Fibroblast of lung (primary cell): ENCODE measurements at regions not wholly inside any gene's neighbourhood (a gene's known extent, or its start where the extent isn't known, plus 50 kb on each side); places are given as distances from the start of the nearest gene placed in this dataset.

Experiments
- DNase-seq, 2 donors: peaks; one replicate each; pipeline versions ENCODE4 v3.0.0 to v3.0.0-alpha.2; 2010; ENCODE audit warnings: low read depth in 2 of 2
- H2AFZ ChIP-seq: 2 replicates; pipeline ENCODE4 v1.5.1; 2012; ENCODE audit warnings: low read length, control low read depth, inconsistent platforms
- H3K27ac ChIP-seq: 2 replicates; pipeline ENCODE4 v1.5.1; 2011; ENCODE audit warnings: low read length, control low read depth; ENCODE audit not compliant: insufficient read depth
- H3K27me3 ChIP-seq: 2 replicates; pipeline ENCODE4 v1.5.1; 2011; ENCODE audit warnings: mild to moderate bottlenecking, low read length; ENCODE audit not compliant: control insufficient read depth, insufficient read depth
- H3K36me3 ChIP-seq: 2 replicates; pipeline ENCODE4 v1.5.1; 2011; ENCODE audit warnings: low read length; ENCODE audit not compliant: control insufficient read depth, insufficient read depth
- H3K4me1 ChIP-seq: 2 replicates; pipeline ENCODE4 v1.5.1; 2011; ENCODE audit warnings: low read length; ENCODE audit not compliant: control insufficient read depth, insufficient read depth; ENCODE audit errors: extremely low read depth
- H3K4me2 ChIP-seq: 2 replicates; pipeline ENCODE4 v1.5.1; 2011; ENCODE audit warnings: low read length, control low read depth; ENCODE audit not compliant: insufficient read depth; ENCODE audit errors: extremely low read depth
- H3K4me3 ChIP-seq, 4 experiments: fragments of 200-600 bp in 1 of 4; sonication (generic) in 1 of 4; replicated peaks in 1 of 4; 2 replicates each; pipeline ENCODE4 v1.5.1; 2011 to 2016; ENCODE audit warnings: low read length in 4 of 4, low read depth in 3 of 4, mild to moderate bottlenecking in 3 of 4, control low read depth in 2 of 4, inconsistent platforms in 1 of 4, mixed read lengths in 1 of 4; ENCODE audit not compliant: insufficient read depth in 1 of 4; ENCODE audit errors: control extremely low read depth in 1 of 4
- H3K79me2 ChIP-seq: 2 replicates; pipeline ENCODE4 v1.5.1; 2012; ENCODE audit warnings: mild to moderate bottlenecking, low read length, inconsistent platforms; ENCODE audit not compliant: control insufficient read depth, insufficient read depth
- H3K9ac ChIP-seq: 2 replicates; pipeline ENCODE4 v1.5.1; 2011; ENCODE audit warnings: mild to moderate bottlenecking, low read length, control low read depth; ENCODE audit not compliant: insufficient read depth
- H3K9me3 ChIP-seq: 2 replicates; pipeline ENCODE4 v1.5.1; 2012; ENCODE audit warnings: low read depth, low read length; ENCODE audit not compliant: control insufficient read depth, insufficient read depth
- H4K20me1 ChIP-seq: 2 replicates; pipeline ENCODE4 v1.5.1; 2011; ENCODE audit warnings: low read length; ENCODE audit not compliant: control insufficient read depth, insufficient read depth; ENCODE audit errors: extremely low read depth
- CTCF ChIP-seq, 2 donors: IDR thresholded peaks in 1 of 2; conservative IDR thresholded peaks in 1 of 2; 1 replicate in 1 of 2; 2 replicates in 1 of 2; pipeline ENCODE4 v1.5.1; 2011 to 2012; ENCODE audit warnings: low read length in 2 of 2, control low read depth in 1 of 2, inconsistent platforms in 1 of 2, low read depth in 1 of 2, mild to moderate bottlenecking in 1 of 2
- EZH2 ChIP-seq: IDR thresholded peaks from 2 replicates; pipeline ENCODE4 v1.5.1; 2012; ENCODE audit warnings: low read length, control low read depth, mild to moderate bottlenecking; ENCODE audit errors: missing control alignments

GRCh38 chr5:175215906-175216305 lies 228.1 kb downstream of the DRD1 start:
- no peaks in the 10 kb centered on the region for H3K79me2 ChIP-seq
- H3K9me3 ChIP-seq, result no peaks in the 10 kb centered on the region
- no peak overlapping the region for H3K4me2 ChIP-seq
- no peak overlapping the region for H2AFZ ChIP-seq
- H3K36me3 ChIP-seq, result no peaks in the 10 kb centered on the region
- H3K9ac ChIP-seq, result no peak overlapping the region
- H3K4me3 ChIP-seq, result no peak overlapping the region
- H3K4me1 ChIP-seq, result peaks cover 3% of the 10 kb centered on the region
- H3K27me3 ChIP-seq, result no peaks in the 10 kb centered on the region
- no peak for DNase-seq
- TF ChIP-seq CTCF (conservative IDR thresholded peaks at IDR 0.05 in 1 of 2, IDR thresholded peaks at IDR 0.05 in 1 of 2; ENCODE audit: low read depth in 1 of 2, low read length in 2 of 2) (no peak), EZH2 (no peak)
- H3K27ac ChIP-seq, result no peak overlapping the region
- no peaks in the 10 kb centered on the region for H4K20me1 ChIP-seq

- Histone ChIP-seq H3K27me3 (no peaks in the 10 kb centered on the region), H3K4me1 (peaks cover 3% of the 10 kb centered on the region), H4K20me1 (no peaks in the 10 kb centered on the region), H3K36me3 (no peaks in the 10 kb centered on the region), H3K79me2 (no peaks in the 10 kb centered on the region), H3K9ac (no peak overlapping the region), H3K27ac (no peak overlapping the region), H3K4me2 (no peak overlapping the region), H2AFZ (no peak overlapping the region), H3K9me3 (no peaks in the 10 kb centered on the region), H3K4me3 (no peak overlapping the region)
- DNase-seq, result peak; percentile 85 to 97
- TF ChIP-seq CTCF (conservative IDR thresholded peaks at IDR 0.05 in 1 of 2, IDR thresholded peaks at IDR 0.05 in 1 of 2; ENCODE audit: low read depth in 1 of 2, low read length in 2 of 2), result no peak
- no peak for TF ChIP-seq EZH2
Measured at GRCh38 chr5:175214152-175214551, 229.8 kb downstream of the DRD1 start.

GRCh38 chr5:175211956-175212756 lies 231.8 kb downstream of the DRD1 start:
- H3K9ac ChIP-seq, result no peak overlapping the region
- no peak overlapping the region for H3K4me2 ChIP-seq
- no peak overlapping the region for H2AFZ ChIP-seq
- H3K9me3 ChIP-seq, result no peaks in the 10 kb centered on the region
- H3K27me3 ChIP-seq, result no peaks in the 10 kb centered on the region
- no peaks in the 10 kb centered on the region for H4K20me1 ChIP-seq
- no peak for DNase-seq
- no peaks in the 10 kb centered on the region for H3K36me3 ChIP-seq
- no peaks in the 10 kb centered on the region for H3K79me2 ChIP-seq
- TF ChIP-seq CTCF (conservative IDR thresholded peaks at IDR 0.05 in 1 of 2, IDR thresholded peaks at IDR 0.05 in 1 of 2; ENCODE audit: low read depth in 1 of 2, low read length in 2 of 2), result no peak
- TF ChIP-seq EZH2, result no peak
- H3K4me1 ChIP-seq, result peaks cover 3% of the 10 kb centered on the region
- H3K27ac ChIP-seq, result no peak overlapping the region
- no peak overlapping the region for H3K4me3 ChIP-seq
